ENCODE measurements at regions not wholly inside any gene's neighbourhood (a gene's known extent, or its start where the extent isn't known, plus 50 kb on each side); places are given as distances from the start of the nearest gene placed in this dataset.

DNA sequence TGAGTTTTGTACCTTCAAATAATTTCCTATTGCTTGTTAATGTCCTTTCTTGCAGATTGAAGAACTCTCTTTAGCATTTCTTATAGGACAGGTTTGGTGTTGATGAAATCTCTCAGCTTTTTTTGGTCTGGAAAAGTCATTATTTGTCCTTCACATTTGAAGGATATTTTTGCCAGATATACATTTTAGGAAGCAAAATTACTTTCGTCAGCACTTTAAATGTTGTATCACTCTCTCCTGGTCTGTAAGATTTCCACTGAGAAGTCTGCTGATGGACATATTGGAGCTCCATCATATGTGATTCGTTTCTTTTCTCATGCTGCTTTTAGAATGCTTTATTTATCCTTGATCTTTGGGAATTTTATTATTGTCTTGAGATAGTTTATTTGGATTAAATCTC lies 105.5 kb downstream of the TNFSF13B start:
- TF ChIP-seq, protein P1, sequence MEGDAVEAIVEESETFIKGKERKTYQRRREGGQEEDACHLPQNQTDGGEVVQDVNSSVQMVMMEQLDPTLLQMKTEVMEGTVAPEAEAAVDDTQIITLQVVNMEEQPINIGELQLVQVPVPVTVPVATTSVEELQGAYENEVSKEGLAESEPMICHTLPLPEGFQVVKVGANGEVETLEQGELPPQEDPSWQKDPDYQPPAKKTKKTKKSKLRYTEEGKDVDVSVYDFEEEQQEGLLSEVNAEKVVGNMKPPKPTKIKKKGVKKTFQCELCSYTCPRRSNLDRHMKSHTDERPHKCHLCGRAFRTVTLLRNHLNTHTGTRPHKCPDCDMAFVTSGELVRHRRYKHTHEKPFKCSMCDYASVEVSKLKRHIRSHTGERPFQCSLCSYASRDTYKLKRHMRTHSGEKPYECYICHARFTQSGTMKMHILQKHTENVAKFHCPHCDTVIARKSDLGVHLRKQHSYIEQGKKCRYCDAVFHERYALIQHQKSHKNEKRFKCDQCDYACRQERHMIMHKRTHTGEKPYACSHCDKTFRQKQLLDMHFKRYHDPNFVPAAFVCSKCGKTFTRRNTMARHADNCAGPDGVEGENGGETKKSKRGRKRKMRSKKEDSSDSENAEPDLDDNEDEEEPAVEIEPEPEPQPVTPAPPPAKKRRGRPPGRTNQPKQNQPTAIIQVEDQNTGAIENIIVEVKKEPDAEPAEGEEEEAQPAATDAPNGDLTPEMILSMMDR (IDR thresholded peaks at IDR 0.05) = no peak
- TF ChIP-seq POLR2A (IDR thresholded peaks at IDR 0.05) (no peak), EP300 (IDR thresholded peaks at IDR 0.05) (no peak), POLR2AphosphoS5 (IDR thresholded peaks at IDR 0.05) (no peak)
